ENCODE measurements at regions not wholly inside any gene's neighbourhood (a gene's known extent, or its start where the extent isn't known, plus 50 kb on each side); places are given as distances from the start of the nearest gene placed in this dataset.

DNA sequence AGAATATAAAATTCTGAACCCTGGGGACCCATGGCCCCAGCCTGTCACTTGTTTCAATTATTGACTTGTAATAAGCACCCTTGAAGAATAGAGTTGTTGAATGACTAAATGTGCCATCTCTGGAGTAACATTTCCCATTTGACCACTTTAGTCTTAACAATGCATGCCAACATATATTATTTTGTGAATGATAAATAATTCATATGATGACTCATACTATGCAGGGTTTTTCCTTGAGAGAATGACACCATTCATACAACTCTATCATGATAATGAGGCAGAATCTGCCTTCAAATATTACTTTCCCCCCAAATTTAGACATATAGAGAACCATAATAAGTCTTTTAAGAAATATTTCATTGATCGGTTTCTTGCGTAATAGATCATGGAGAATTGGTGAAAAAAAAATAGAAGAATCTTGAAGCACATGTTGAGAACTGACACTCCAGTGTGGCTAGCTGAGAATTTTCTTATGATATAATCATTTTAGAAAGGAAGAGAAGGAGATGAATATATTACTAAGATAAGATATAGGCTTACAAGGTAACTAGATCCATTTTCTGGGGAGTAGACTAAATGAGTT, 404.5 kb downstream of the GRXCR1 start:
- CTCF ChIA-PET: no interaction called here
- Histone ChIP-seq H3K27ac (ENCODE audit: extremely low read depth, low read depth, low read length) (no peak overlapping the region), H3K9me3 (ENCODE audit: control insufficient read depth, insufficient read depth, low read depth, low read length) (no peaks in the 10 kb centered on the region), H3K36me3 (ENCODE audit: control insufficient read depth in 2 of 2, insufficient read depth in 1 of 2, low read length in 2 of 2) (no peaks in the 10 kb centered on the region), H3K4me3 (ENCODE audit: low read depth, low read length) (no peak overlapping the region), H3K4me1 (ENCODE audit: control insufficient read depth, insufficient read depth, low read length) (no peaks in the 10 kb centered on the region)
- POLR2A ChIA-PET: no interaction called here
- TF ChIP-seq ZNF514 (tag by site-specific recombination; IDR thresholded peaks at IDR 0.05) (no peak), ZBTB20 (tag by site-specific recombination; IDR thresholded peaks at IDR 0.05) (no peak), ZBTB21 (tag by site-specific recombination; IDR thresholded peaks at IDR 0.05) (no peak), FEZF1 (tag by site-specific recombination; IDR thresholded peaks at IDR 0.05) (no peak), ZNF530 (tag by site-specific recombination; IDR thresholded peaks at IDR 0.05; ENCODE audit: low read depth) (no peak), ZNF366 (tag by site-specific recombination; conservative IDR thresholded peaks at IDR 0.05) (no peak), ZNF169 (tag by site-specific recombination; IDR thresholded peaks at IDR 0.05) (no peak), ZNF155 (tag by site-specific recombination; IDR thresholded peaks at IDR 0.05) (no peak), EGR2 (tag by site-specific recombination; IDR thresholded peaks at IDR 0.05; ENCODE audit: low read depth) (no peak)
- TF ChIP-seq, protein P1, sequence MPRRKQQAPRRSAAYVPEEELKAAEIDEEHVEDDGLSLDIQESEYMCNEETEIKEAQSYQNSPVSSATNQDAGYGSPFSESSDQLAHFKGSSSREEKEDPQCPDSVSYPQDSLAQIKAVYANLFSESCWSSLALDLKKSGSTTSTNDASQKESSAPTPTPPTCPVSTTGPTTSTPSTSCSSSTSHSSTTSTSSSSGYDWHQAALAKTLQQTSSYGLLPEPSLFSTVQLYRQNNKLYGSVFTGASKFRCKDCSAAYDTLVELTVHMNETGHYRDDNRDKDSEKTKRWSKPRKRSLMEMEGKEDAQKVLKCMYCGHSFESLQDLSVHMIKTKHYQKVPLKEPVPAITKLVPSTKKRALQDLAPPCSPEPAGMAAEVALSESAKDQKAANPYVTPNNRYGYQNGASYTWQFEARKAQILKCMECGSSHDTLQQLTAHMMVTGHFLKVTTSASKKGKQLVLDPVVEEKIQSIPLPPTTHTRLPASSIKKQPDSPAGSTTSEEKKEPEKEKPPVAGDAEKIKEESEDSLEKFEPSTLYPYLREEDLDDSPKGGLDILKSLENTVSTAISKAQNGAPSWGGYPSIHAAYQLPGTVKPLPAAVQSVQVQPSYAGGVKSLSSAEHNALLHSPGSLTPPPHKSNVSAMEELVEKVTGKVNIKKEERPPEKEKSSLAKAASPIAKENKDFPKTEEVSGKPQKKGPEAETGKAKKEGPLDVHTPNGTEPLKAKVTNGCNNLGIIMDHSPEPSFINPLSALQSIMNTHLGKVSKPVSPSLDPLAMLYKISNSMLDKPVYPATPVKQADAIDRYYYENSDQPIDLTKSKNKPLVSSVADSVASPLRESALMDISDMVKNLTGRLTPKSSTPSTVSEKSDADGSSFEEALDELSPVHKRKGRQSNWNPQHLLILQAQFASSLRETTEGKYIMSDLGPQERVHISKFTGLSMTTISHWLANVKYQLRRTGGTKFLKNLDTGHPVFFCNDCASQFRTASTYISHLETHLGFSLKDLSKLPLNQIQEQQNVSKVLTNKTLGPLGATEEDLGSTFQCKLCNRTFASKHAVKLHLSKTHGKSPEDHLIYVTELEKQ (tag by site-specific recombination; IDR thresholded peaks at IDR 0.05; ENCODE audit: borderline replicate concordance): no peak

DNA sequence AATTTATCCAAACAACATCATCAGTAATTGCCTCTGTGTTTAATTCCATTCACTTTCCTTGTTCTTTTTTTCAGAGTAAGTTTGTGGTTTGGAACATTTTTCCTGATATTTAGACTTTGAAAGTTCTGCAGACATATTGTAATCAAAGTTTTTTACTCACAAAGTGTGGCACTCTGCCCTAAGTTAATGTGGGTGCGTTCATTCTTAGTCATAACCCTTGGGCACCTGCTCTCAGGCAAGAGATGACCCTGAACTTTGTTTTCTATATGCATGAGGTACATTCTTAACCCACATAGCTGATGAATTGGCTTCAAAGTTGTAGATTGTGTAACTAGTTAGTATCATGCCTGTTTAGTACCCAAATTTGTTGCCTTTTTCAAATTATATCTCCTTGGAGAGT, 424.3 kb downstream of the GRXCR1 start:
- Histone ChIP-seq H3K9me3 (ENCODE audit: control insufficient read depth, insufficient read depth, low read depth, low read length) (no peaks in the 10 kb centered on the region), H3K4me1 (ENCODE audit: control insufficient read depth, insufficient read depth, low read length) (no peaks in the 10 kb centered on the region), H3K27ac (ENCODE audit: extremely low read depth, low read depth, low read length) (no peak overlapping the region), H3K4me3 (ENCODE audit: low read depth, low read length) (no peak overlapping the region), H3K36me3 (ENCODE audit: control insufficient read depth in 2 of 2, insufficient read depth in 1 of 2, low read length in 2 of 2) (no peaks in the 10 kb centered on the region)
- POLR2A ChIA-PET: no interaction called here
- TF ChIP-seq ZNF174 (tag by site-specific recombination; IDR thresholded peaks at IDR 0.05) (no peak), EGR2 (tag by site-specific recombination; IDR thresholded peaks at IDR 0.05; ENCODE audit: low read depth) (no peak), ZNF707 (tag by site-specific recombination; IDR thresholded peaks at IDR 0.05) (no peak), ZNF610 (tag by site-specific recombination; IDR thresholded peaks at IDR 0.05; ENCODE audit: borderline replicate concordance) (no peak), REPIN1 (tag by site-specific recombination; IDR thresholded peaks at IDR 0.05; ENCODE audit: low read depth) (no peak), BCL11B (tag by site-specific recombination; IDR thresholded peaks at IDR 0.05; ENCODE audit: low read depth) (no peak), ZNF302 (tag by site-specific recombination; IDR thresholded peaks at IDR 0.05; ENCODE audit: low read depth) (no peak), ZNF777 (tag by site-specific recombination; IDR thresholded peaks at IDR 0.05; ENCODE audit: borderline replicate concordance) (no peak), ZNF292 (tag by site-specific recombination; IDR thresholded peaks at IDR 0.05; ENCODE audit: borderline replicate concordance, low read depth) (no peak)
- TF ChIP-seq, protein P2, sequence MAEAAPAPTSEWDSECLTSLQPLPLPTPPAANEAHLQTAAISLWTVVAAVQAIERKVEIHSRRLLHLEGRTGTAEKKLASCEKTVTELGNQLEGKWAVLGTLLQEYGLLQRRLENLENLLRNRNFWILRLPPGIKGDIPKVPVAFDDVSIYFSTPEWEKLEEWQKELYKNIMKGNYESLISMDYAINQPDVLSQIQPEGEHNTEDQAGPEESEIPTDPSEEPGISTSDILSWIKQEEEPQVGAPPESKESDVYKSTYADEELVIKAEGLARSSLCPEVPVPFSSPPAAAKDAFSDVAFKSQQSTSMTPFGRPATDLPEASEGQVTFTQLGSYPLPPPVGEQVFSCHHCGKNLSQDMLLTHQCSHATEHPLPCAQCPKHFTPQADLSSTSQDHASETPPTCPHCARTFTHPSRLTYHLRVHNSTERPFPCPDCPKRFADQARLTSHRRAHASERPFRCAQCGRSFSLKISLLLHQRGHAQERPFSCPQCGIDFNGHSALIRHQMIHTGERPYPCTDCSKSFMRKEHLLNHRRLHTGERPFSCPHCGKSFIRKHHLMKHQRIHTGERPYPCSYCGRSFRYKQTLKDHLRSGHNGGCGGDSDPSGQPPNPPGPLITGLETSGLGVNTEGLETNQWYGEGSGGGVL (tag by site-specific recombination; IDR thresholded peaks at IDR 0.05): no peak
- CTCF ChIA-PET: no interaction called here
